Large intestine (tissue), 3 donors: ENCODE measurements at regions not wholly inside any gene's neighbourhood (a gene's known extent, or its start where the extent isn't known, plus 50 kb on each side); places are given as distances from the start of the nearest gene placed in this dataset.

Experiments
- DNase-seq, 2 donors: peaks; one replicate each; pipeline versions ENCODE4 v3.0.0 to v3.0.0-alpha.2; 2013
- H3K27ac ChIP-seq: one replicate; pipeline ENCODE4 v1.5.1; 2013; ENCODE audit warnings: low read length
- H3K27me3 ChIP-seq: 2 replicates; pipeline ENCODE4 v1.6.1; 2013; ENCODE audit warnings: low read length; ENCODE audit not compliant: control insufficient read depth, insufficient read depth
- H3K36me3 ChIP-seq: 2 replicates; pipeline ENCODE4 v1.6.1; 2013; ENCODE audit warnings: low read length; ENCODE audit not compliant: control insufficient read depth, insufficient read depth
- H3K4me1 ChIP-seq: one replicate; pipeline ENCODE4 v1.6.1; 2013; ENCODE audit warnings: low read length; ENCODE audit not compliant: control insufficient read depth, insufficient read depth
- H3K4me3 ChIP-seq: one replicate; pipeline ENCODE4 v1.5.1; 2013; ENCODE audit warnings: low read length
- H3K9me3 ChIP-seq: one replicate; pipeline ENCODE4 v1.6.1; 2013; ENCODE audit warnings: mild to moderate bottlenecking, low read depth, low read length, moderate library complexity; ENCODE audit not compliant: control insufficient read depth
- WGBS: methylation state at CpG from one replicate; pipeline ENCODE4 v1.1.5; 2013; ENCODE audit warnings: low lambda C conversion rate; ENCODE audit not compliant: insufficient coverage; 5-methylcytosine and 5-hydroxymethylcytosine counted together

DNA sequence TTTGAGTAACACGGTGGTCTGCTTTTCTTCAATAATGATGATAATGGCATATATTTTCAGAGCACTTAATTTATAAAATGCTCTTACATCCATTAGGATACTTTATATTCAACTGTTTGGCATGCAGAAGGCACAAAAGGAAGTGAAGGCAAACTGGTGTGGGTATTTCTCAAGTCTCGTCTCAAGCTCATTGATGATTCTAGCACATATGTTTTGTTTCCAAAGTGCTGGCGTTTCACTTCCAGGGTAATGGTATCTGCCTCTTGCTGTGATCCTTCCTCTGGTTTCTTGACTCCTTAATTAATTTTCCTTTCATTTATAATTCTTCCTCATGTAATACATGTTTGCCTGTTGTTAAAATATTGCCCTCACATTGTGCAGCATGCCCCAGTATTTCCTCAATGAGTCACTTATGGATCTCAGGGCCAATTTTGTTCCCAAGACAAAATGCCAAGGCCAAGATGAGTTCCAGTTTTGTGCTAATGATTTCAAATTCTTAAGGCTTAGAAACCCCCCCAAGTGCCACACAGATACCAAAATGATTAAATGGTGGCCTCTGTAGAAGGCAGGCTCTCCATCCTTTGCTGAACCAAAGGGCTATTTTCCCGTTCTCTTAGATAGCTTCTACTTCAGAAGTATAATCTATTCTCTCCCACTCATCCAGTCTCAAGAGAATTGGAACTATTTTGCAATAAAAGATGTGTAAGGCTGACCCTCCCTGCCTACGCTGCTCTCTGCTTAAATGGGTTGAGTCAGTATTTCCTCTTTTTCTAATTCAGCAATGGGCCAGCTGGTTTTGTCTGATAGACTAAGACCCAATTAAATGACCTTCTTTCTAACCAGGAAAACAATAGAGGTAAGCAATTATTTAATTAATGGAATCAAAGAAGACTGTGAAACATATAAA lies 171.2 kb downstream of the ZNF365 start:
- H3K9me3 ChIP-seq, result no peaks in the 10 kb centered on the region
- 100% methylated on average over 1 of the region's 5 CpGs for WGBS
- H3K4me1 ChIP-seq, result no peaks in the 10 kb centered on the region
- no peak for DNase-seq
- H3K27ac ChIP-seq, result no peak overlapping the region
- no peaks in the 10 kb centered on the region for H3K36me3 ChIP-seq
- H3K27me3 ChIP-seq, result no peaks in the 10 kb centered on the region
- no peak overlapping the region for H3K4me3 ChIP-seq

DNA sequence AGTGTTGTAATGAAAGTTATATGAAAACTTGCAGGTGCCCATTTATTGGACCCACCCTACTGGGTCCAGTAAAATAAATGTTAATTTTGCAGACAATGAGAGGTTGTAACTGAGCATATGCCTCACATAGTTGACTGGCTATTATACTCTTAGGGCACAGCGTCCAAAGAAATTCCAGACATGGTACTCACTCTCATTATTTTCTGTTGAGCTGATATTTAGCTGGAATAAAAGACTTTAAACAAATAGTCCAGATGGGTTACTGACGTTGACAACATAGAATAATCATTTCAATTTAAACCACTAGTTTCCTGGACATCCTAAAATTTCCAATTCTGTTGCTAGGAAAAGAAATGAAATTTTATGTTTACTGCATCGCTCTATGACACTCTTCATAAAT lies 174.5 kb downstream of the ZNF365 start:
- H3K36me3 ChIP-seq, result no peaks in the 10 kb centered on the region
- H3K4me1 ChIP-seq, result no peaks in the 10 kb centered on the region
- WGBS, result 67% methylated on average over 1 of the region's 3 CpGs
- no peaks in the 10 kb centered on the region for H3K9me3 ChIP-seq
- DNase-seq, result no peak
- no peak overlapping the region for H3K27ac ChIP-seq
- no peaks in the 10 kb centered on the region for H3K27me3 ChIP-seq
- H3K4me3 ChIP-seq, result no peak overlapping the region

GRCh38 chr10:62550173-62550572 lies 176.0 kb downstream of the ZNF365 start:
- no peaks in the 10 kb centered on the region for H3K9me3 ChIP-seq
- H3K4me1 ChIP-seq, result no peaks in the 10 kb centered on the region
- no peaks in the 10 kb centered on the region for H3K36me3 ChIP-seq
- H3K27ac ChIP-seq, result no peak overlapping the region
- no CpG with 5 or more reads among the region's 1 CpG for WGBS
- no peak overlapping the region for H3K4me3 ChIP-seq
- no peaks in the 10 kb centered on the region for H3K27me3 ChIP-seq
- DNase-seq, result no peak

GRCh38 chr10:62554632-62555199 lies 180.5 kb downstream of the ZNF365 start:
- Histone ChIP-seq H3K4me3 (no peak overlapping the region), H3K36me3 (no peaks in the 10 kb centered on the region), H3K27me3 (no peaks in the 10 kb centered on the region), H3K4me1 (no peaks in the 10 kb centered on the region), H3K9me3 (no peaks in the 10 kb centered on the region), H3K27ac (no peak overlapping the region)
- WGBS, result 50% methylated on average over 2 of the region's 7 CpGs
- peak; percentile 3 to 9 for DNase-seq

DNA sequence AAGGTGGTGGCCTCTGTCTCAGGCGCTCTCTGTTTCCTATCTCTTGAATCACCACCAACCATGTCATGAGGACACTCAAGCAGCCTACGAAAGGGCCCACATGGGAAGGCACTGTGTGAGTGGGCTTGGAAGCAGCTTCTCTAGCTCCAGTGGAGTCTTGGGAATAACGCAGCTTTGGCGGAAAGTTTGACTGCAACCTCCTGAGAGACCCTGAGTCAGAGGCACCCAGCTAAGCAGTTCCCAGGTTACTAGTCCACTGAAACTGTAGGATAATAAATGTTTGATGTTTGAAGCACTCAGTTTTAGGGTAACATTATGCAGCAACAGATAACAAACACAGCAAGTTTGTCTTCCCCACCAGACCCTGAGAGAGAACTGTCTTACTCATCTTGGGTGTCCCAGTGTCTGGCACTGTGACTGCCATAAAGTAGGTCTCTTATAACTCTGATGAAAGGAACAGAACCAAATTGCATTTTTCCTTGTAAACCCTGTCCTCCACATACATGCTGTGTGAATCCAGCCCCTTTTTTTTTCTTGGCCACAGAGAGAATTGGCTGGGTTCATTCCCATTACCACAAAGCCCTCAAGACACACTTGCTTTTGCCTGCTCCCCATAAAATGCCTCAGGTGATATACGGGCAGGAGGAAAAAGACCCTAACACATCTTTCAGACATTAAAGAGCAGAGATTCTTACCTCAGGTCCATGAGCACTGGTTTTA lies 185.5 kb downstream of the ZNF365 start:
- DNase-seq, result no peak
- no peak overlapping the region for H3K27ac ChIP-seq
- no peaks in the 10 kb centered on the region for H3K27me3 ChIP-seq
- WGBS, result no CpG with 5 or more reads among the region's 5 CpGs
- H3K9me3 ChIP-seq, result no peaks in the 10 kb centered on the region
- H3K36me3 ChIP-seq, result no peaks in the 10 kb centered on the region
- no peak overlapping the region for H3K4me3 ChIP-seq
- no peaks in the 10 kb centered on the region for H3K4me1 ChIP-seq

- no peaks in the 10 kb centered on the region for H3K4me1 ChIP-seq
- no peak overlapping the region for H3K27ac ChIP-seq
- DNase-seq, result no peak
- no peaks in the 10 kb centered on the region for H3K36me3 ChIP-seq
- no peak overlapping the region for H3K4me3 ChIP-seq
- 83% methylated on average over 1 of the region's 4 CpGs for WGBS
- H3K9me3 ChIP-seq, result no peaks in the 10 kb centered on the region
- H3K27me3 ChIP-seq, result no peaks in the 10 kb centered on the region
These were observed 186.1 kb downstream of the ZNF365 start for GRCh38 chr10:62560201-62560819.

DNA sequence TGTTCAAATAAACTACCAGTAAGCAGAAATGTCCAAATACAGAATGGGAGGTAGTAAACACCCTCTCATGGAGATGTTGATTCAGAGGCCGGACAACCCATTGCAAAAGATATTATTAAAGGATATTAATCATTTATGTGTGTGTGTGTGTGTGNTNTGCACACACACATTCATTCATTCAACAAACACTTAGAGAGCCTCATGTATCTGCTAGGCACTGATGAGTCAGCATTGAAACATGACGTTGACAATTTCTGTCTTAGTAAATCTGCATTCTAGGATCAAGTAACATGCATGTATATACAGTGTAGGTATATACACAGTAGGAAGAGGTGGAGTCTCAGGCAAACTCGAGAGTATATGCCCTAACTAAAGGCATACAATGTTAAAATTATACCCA lies 187.0 kb downstream of the ZNF365 start:
- no CpG with 5 or more reads among the region's 3 CpGs for WGBS

DNA sequence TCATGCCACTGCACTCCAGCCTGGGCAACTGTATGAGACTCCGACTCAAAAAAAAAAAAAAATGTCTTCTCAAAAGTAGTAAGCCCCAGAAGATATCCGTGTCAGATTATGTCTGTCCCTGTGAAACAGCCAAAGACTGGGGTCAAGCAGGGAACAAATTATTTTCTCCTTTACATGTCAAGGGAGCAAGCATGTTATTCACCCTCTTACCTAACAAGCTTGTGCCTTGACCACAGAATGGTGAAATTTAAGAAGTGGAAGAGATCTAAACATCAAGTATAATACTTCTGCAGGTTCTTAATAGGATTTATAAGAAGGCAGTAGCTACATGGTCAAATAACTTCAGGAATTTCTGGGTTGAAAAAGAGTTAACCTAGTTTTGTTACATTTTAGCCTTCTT lies 187.9 kb downstream of the ZNF365 start:
- DNase-seq, result no peak
- WGBS, result no CpG with 5 or more reads among the region's 2 CpGs
- Histone ChIP-seq H3K27ac (no peak overlapping the region), H3K9me3 (no peaks in the 10 kb centered on the region), H3K4me1 (no peaks in the 10 kb centered on the region), H3K36me3 (no peaks in the 10 kb centered on the region), H3K4me3 (no peak overlapping the region), H3K27me3 (no peaks in the 10 kb centered on the region)

More for the DNA sequence above, 187.0 kb downstream of the ZNF365 start:
- H3K4me3 ChIP-seq, result no peak overlapping the region
- H3K4me1 ChIP-seq, result no peaks in the 10 kb centered on the region
- no peaks in the 10 kb centered on the region for H3K36me3 ChIP-seq
- H3K27me3 ChIP-seq, result no peaks in the 10 kb centered on the region
- H3K9me3 ChIP-seq, result no peaks in the 10 kb centered on the region
- H3K27ac ChIP-seq, result no peak overlapping the region
- no peak for DNase-seq

GRCh38 chr10:62562795-62563194 lies 188.6 kb downstream of the ZNF365 start:
- DNase-seq, result no peak

DNA sequence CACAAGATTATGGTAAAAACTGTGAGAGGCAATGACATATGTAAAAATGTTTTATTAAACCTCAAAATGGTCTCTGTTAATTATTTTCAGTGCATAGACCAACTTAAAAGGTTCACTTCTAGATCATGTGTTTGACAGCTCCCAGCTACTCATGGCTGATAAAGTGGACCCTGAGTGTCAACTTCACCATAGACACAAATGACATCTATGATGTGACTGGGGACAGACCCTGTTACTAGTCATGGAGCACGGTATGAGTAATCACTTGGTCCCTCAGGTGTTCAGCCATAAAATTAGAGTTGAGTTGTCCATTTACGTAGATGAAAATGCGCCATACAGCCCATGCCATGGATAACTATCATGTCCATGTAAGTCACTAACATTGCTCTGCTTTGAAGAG lies 199.8 kb downstream of the ZNF365 start:
- H3K4me3 ChIP-seq, result no peak overlapping the region
- WGBS, result no CpG with 5 or more reads among the region's 3 CpGs
- H3K36me3 ChIP-seq, result no peaks in the 10 kb centered on the region
- no peak overlapping the region for H3K27ac ChIP-seq
- no peaks in the 10 kb centered on the region for H3K9me3 ChIP-seq
- H3K27me3 ChIP-seq, result peaks cover 2% of the 10 kb centered on the region
- no peak for DNase-seq
- no peaks in the 10 kb centered on the region for H3K4me1 ChIP-seq

More at GRCh38 chr10:62562795-62563194, 188.6 kb downstream of the ZNF365 start:
- Histone ChIP-seq H3K4me3 (no peak overlapping the region), H3K27ac (no peak overlapping the region), H3K36me3 (no peaks in the 10 kb centered on the region), H3K4me1 (no peaks in the 10 kb centered on the region), H3K9me3 (no peaks in the 10 kb centered on the region), H3K27me3 (no peaks in the 10 kb centered on the region)
